ENCODE measurements at regions not wholly inside any gene's neighbourhood (a gene's known extent, or its start where the extent isn't known, plus 50 kb on each side); places are given as distances from the start of the nearest gene placed in this dataset.

DNA sequence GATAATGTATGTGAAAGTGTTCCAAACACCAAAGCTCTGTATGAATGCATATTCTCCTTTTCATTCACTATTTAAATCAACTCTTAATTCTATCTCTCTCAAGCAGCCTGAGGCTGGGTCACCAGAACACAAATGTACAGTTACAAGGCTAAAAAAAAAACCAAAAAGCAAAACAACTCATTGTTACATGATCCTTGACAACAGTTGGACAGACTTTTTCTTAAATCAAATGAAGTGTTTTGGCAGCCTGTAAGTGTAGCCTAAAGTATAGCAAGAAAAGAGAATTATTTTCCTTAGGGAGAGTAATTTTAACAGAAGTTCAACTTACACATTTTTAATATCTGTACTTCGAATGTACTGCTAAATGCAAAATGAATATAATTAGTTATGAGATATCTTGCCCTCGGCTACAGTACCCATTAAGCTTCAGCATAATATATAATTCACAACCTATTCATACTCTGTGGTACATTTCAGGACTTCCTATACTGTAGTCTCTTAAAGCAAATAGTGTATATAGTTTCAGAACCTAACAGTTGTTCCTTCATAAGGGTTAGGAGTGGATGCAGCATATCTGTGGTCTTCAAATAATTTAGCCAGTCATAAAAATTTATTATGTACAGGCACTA is 214.0 kb upstream of the BTG1 start:
- TF ChIP-seq CTCF (conservative IDR thresholded peaks at IDR 0.05), result no peak
- no peak for TF ChIP-seq EZH2 (IDR thresholded peaks at IDR 0.05; ENCODE audit: low read depth)
